GM23248 (cell line): ENCODE measurements at regions not wholly inside any gene's neighbourhood (a gene's known extent, or its start where the extent isn't known, plus 50 kb on each side); places are given as distances from the start of the nearest gene placed in this dataset.

ENCODE experiments used
- EZH2 ChIP-seq: fragments of 200-600 bp; sonication (generic); IDR thresholded peaks from 2 replicates; pipeline ENCODE4 v1.6.1; 2018; ENCODE audit warnings: antibody characterized with exemption, mild to moderate bottlenecking; ENCODE audit not compliant: insufficient read depth, poor library complexity, severe bottlenecking
- EZH2phosphoT487 ChIP-seq: fragments of 200-600 bp; sonication (generic); IDR thresholded peaks from 2 replicates; pipeline ENCODE4 v1.6.1; 2018; ENCODE audit warnings: antibody characterized with exemption, moderate library complexity, mild to moderate bottlenecking, low read depth; ENCODE audit not compliant: insufficient read depth

DNA sequence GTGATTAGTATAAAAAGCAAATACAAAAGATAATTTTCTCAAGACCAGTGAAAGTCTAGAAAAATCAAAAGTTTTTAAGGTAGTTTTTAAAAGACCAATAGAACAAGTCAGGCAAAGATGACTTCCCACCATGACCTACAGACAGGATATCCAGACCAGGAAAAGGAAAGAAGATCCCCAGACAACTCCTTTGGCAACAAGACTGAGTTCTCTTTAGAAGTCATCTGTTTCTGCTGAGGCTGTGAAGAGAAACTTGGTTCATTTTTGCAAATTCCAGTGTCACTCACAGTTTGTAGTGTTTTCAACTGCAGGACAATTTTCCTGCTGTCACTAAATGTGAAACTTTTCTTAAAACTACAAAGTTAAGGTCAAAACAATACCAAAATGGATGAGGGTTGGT, 240.9 kb upstream of the SIX2 start:
- TF ChIP-seq EZH2 (no peak), EZH2phosphoT487 (no peak)
